GM18858 (cell line): ENCODE measurements at regions not wholly inside any gene's neighbourhood (a gene's known extent, or its start where the extent isn't known, plus 50 kb on each side); places are given as distances from the start of the nearest gene placed in this dataset.
"Not testable (repeated sequence)": the region's sequence is repeated elsewhere in the genome, so short reads cannot be mapped to it uniquely, and the experiment has no call there.

Experiments
- ATAC-seq: cut with Tn5 transposase; IDR thresholded peaks from one replicate; pipeline ENCODE4 v1.9.1; 2021; ENCODE audit not compliant: unreplicated experiment

GRCh38 chr13:21228738-21229137 is 52.3 kb downstream of the MRPL57 start:
- no peak for ATAC-seq

GRCh38 chr13:21229241-21230024 is 53.0 kb downstream of the MRPL57 start:
- ATAC-seq = no peak

GRCh38 chr13:21230516-21230915 is 54.1 kb downstream of the MRPL57 start:
- no peak for ATAC-seq

- ATAC-seq = no peak
These were observed 55.0 kb downstream of the MRPL57 start for GRCh38 chr13:21231426-21231940.

GRCh38 chr13:21232196-21232595 is 55.7 kb downstream of the MRPL57 start:
- no peak for ATAC-seq

- ATAC-seq = no peak
These were observed 56.1 kb downstream of the MRPL57 start for GRCh38 chr13:21232599-21232998.

GRCh38 chr13:21233086-21233485 is 56.6 kb downstream of the MRPL57 start:
- no peak for ATAC-seq

GRCh38 chr13:21234526-21234925 is 58.1 kb downstream of the MRPL57 start:
- ATAC-seq = no peak

GRCh38 chr13:21235174-21235573 is 58.7 kb downstream of the MRPL57 start:
- ATAC-seq = no peak

GRCh38 chr13:21237081-21237480 is 60.6 kb downstream of the MRPL57 start:
- ATAC-seq = no peak

- no peak for ATAC-seq
These were observed 61.8 kb downstream of the MRPL57 start for GRCh38 chr13:21238267-21238666.

- no peak for ATAC-seq
These were observed 64.1 kb downstream of the MRPL57 start for GRCh38 chr13:21240586-21240985.

GRCh38 chr13:21242236-21242635 is 65.8 kb downstream of the MRPL57 start:
- no peak for ATAC-seq

- no peak for ATAC-seq
These were observed 66.8 kb downstream of the MRPL57 start for GRCh38 chr13:21243045-21243897.

GRCh38 chr13:21243898-21244184 is 67.4 kb downstream of the MRPL57 start:
- not testable (repeated sequence) for ATAC-seq

GRCh38 chr13:21246761-21247452 is 70.4 kb downstream of the MRPL57 start:
- no peak for ATAC-seq

GRCh38 chr13:21256351-21256761 is 79.9 kb downstream of the MRPL57 start:
- ATAC-seq = no peak

GRCh38 chr13:21256891-21257290 is 80.4 kb downstream of the MRPL57 start:
- ATAC-seq = no peak

- ATAC-seq = no peak
These were observed 83.4 kb downstream of the MRPL57 start for GRCh38 chr13:21259571-21260455.

GRCh38 chr13:21260561-21261290 is 84.3 kb downstream of the MRPL57 start:
- not testable (repeated sequence) for ATAC-seq
